ENCODE measurements at regions not wholly inside any gene's neighbourhood (a gene's known extent, or its start where the extent isn't known, plus 50 kb on each side); places are given as distances from the start of the nearest gene placed in this dataset.
"Not testable (repeated sequence)": the region's sequence is repeated elsewhere in the genome, so short reads cannot be mapped to it uniquely, and the experiment has no call there.

DNA sequence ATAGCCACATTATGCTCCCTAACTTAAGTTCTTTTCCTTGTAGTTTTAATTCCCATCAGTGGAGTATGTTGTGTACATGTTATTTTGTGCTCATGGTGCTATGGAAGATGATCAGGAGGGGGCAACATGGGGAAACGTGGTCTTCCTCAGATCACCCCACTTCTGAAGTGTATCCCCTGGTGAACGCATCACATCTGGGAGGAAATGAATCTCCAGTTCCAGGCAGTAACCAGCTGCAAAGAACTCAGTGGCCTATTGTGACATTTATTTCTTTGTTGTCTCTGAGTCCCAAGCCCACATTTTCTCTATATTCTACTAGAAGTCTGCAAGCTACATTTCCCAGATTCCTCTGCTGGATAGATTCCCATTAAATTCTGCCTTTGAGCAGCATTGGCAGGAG is 217.0 kb downstream of the SATB1 start:
- Histone ChIP-seq H3K27me3 (no peaks in the 10 kb centered on the region), H3K36me3 (no peaks in the 10 kb centered on the region), H3K4me1 (no peaks in the 10 kb centered on the region), H3K9ac (ENCODE audit: low read depth in 2 of 2, low read length in 2 of 2) (no peak overlapping the region), H3K9me3 (no peaks in the 10 kb centered on the region), H3K4me3 (no peak overlapping the region), H3K27ac (no peak overlapping the region)
- TF ChIP-seq, protein P1, sequence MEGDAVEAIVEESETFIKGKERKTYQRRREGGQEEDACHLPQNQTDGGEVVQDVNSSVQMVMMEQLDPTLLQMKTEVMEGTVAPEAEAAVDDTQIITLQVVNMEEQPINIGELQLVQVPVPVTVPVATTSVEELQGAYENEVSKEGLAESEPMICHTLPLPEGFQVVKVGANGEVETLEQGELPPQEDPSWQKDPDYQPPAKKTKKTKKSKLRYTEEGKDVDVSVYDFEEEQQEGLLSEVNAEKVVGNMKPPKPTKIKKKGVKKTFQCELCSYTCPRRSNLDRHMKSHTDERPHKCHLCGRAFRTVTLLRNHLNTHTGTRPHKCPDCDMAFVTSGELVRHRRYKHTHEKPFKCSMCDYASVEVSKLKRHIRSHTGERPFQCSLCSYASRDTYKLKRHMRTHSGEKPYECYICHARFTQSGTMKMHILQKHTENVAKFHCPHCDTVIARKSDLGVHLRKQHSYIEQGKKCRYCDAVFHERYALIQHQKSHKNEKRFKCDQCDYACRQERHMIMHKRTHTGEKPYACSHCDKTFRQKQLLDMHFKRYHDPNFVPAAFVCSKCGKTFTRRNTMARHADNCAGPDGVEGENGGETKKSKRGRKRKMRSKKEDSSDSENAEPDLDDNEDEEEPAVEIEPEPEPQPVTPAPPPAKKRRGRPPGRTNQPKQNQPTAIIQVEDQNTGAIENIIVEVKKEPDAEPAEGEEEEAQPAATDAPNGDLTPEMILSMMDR (IDR thresholded peaks at IDR 0.05) = no peak
- no peak for DNase-seq
- intact Hi-C loops (cut with DNase I) = no loop called here

DNA sequence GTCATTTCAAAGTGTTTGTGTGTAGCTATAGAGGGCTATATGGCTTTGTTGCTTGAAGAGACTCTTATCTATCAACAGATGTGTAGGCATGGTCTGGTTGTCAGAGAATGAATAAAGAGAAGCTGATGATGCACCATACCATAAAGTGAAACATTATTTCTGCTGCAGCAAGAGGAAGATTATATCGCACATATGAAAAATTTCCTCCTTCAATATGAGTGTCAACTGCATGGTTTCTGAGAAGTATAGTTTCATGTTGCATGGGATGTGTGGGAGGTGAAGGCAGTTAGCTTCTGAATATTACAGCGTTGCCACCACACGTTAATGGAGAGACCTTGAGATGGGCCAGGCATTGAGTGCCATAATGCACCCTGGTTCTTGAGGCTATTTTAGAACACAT is 217.9 kb downstream of the SATB1 start:
- DNase-seq = no peak
- TF ChIP-seq, protein P1 (IDR thresholded peaks at IDR 0.05) = no peak
- no peaks in the 10 kb centered on the region for H3K36me3 ChIP-seq
- no peaks in the 10 kb centered on the region for H3K4me1 ChIP-seq
- no peaks in the 10 kb centered on the region for H3K9me3 ChIP-seq
- no peak overlapping the region for H3K27ac ChIP-seq
- no peaks in the 10 kb centered on the region for H3K27me3 ChIP-seq
- intact Hi-C loops (cut with DNase I) = no loop called here
- no peak overlapping the region for H3K9ac ChIP-seq (ENCODE audit: low read depth in 2 of 2, low read length in 2 of 2)
- no peak overlapping the region for H3K4me3 ChIP-seq

DNA sequence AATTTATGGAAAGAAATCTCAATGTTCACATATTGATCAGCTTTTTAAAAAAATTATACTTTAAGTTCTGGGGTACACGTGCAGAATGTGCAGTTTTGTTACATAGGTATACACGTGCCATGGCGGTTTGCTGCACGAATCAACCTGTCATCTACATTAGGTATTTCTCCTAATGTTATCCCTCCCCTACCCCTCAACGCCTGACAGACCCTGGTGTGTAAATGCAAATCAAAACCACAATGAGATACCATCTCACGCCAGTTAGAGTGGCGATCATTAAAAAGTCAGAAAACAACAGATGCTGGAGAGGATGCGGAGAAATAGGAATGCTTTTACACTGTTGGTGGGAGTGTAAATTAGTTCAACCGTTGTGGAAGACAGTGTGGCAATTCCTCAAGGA is 219.4 kb downstream of the SATB1 start:
- not testable (repeated sequence) for H3K27me3 ChIP-seq; H3K9me3 ChIP-seq; H3K4me3 ChIP-seq; H3K36me3 ChIP-seq; H3K9ac ChIP-seq (ENCODE audit: low read depth in 2 of 2, low read length in 2 of 2); H3K4me1 ChIP-seq; DNase-seq; H3K27ac ChIP-seq
- intact Hi-C loops (cut with DNase I) = loop anchor here (2.0 kb wide), 1 partner anchor 31 kb away; no protein-coding TSS in a partner anchor

DNA sequence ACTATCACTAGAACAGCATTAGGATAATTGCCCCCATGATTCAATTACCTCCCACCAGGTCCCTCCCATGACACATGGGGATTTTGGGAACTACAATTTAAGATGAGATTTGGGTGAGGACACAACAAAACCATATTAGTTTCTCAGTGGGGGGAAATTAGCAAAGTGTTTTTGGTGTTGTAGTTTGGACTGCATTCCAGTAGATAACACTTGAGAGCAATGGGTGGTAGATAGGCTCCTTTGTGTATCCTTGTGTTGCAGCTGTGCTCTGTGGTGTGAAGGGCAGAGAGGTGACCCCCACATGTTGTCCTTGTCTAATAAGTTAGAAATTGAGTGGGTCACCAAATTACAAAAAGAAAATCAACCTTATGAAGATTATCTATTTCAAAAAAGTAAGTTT is 223.8 kb downstream of the SATB1 start:
- H3K36me3 ChIP-seq = no peaks in the 10 kb centered on the region
- H3K9me3 ChIP-seq = no peaks in the 10 kb centered on the region
- H3K9ac ChIP-seq (ENCODE audit: low read depth in 2 of 2, low read length in 2 of 2) = no peak overlapping the region
- DNase-seq = no peak
- intact Hi-C loops (cut with DNase I) = no loop called here
- TF ChIP-seq, protein P1 (IDR thresholded peaks at IDR 0.05) = no peak
- H3K4me1 ChIP-seq = no peaks in the 10 kb centered on the region
- no peak overlapping the region for H3K4me3 ChIP-seq
- H3K27me3 ChIP-seq = no peaks in the 10 kb centered on the region
- no peak overlapping the region for H3K27ac ChIP-seq

DNA sequence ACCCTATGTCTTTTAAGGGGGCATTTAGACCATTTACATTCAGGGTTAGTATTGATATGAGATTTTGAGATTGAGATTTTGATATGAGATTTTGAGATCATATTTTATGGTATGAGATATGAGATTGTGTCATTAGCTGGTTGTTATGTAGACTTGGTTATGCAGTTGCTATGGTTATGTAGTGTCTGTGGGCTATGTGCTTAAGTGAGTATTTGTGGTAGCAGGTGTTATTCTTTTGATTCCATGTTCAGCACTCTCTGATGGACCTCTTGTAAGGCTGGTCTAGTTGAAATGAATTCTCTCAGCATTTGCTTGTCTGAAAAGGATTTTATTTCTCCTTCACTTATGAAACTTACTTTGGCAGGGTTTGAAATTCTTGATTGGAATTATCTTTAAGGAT is 225.4 kb downstream of the SATB1 start:
- TF ChIP-seq, protein P1 (IDR thresholded peaks at IDR 0.05) = no peak
- H3K27me3 ChIP-seq = no peaks in the 10 kb centered on the region
- no peaks in the 10 kb centered on the region for H3K36me3 ChIP-seq
- H3K9me3 ChIP-seq = no peaks in the 10 kb centered on the region
- H3K4me1 ChIP-seq = no peaks in the 10 kb centered on the region
- DNase-seq = no peak
- H3K4me3 ChIP-seq = no peak overlapping the region
- intact Hi-C loops (cut with DNase I) = no loop called here
- H3K27ac ChIP-seq = no peak overlapping the region
- H3K9ac ChIP-seq (ENCODE audit: low read depth in 2 of 2, low read length in 2 of 2) = no peak overlapping the region

DNA sequence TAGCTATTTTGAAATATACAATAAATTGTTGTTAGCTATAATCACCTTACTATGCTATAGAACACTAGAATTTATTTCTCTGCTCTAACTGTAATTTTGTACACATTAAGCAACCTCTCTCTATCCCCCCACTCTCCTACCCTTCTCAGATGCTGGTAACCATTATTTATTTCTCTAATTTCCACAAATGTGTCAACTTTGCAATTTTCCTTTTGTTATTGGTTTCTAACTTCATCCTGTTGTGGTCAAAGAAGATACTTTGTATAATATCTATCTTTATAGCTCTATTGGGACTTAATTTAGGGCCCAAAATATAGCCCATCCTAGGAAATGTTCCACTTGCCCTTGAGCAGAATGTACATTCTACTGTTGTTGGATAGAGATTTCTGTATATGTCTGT is 229.3 kb downstream of the SATB1 start:
- no peak overlapping the region for H3K9ac ChIP-seq (ENCODE audit: low read depth in 2 of 2, low read length in 2 of 2)

More for the DNA sequence above, 229.3 kb downstream of the SATB1 start:
- TF ChIP-seq, protein P1 (IDR thresholded peaks at IDR 0.05) = no peak
- Histone ChIP-seq H3K4me3 (no peak overlapping the region), H3K27ac (no peak overlapping the region), H3K9me3 (no peaks in the 10 kb centered on the region), H3K27me3 (no peaks in the 10 kb centered on the region), H3K36me3 (no peaks in the 10 kb centered on the region), H3K4me1 (no peaks in the 10 kb centered on the region)
- intact Hi-C loops (cut with DNase I) = no loop called here
- DNase-seq = no peak
